Ascending aorta (tissue), 2 donors: ENCODE measurements at regions not wholly inside any gene's neighbourhood (a gene's known extent, or its start where the extent isn't known, plus 50 kb on each side); places are given as distances from the start of the nearest gene placed in this dataset.

Experiments used
- DNase-seq, 2 donors: peaks; one replicate each; pipeline ENCODE4 v3.0.0-alpha.2; 2019; ENCODE audit warnings: low spot score in 2 of 2
- H3K27ac ChIP-seq, 2 donors: fragments of 200-600 bp; sonication (generic); one replicate each; pipeline ENCODE4 v1.5.1; 2016 to 2017; ENCODE audit warnings: mild to moderate bottlenecking in 1 of 2
- H3K27me3 ChIP-seq: fragments of 200-600 bp; sonication (generic); one replicate; pipeline ENCODE4 v1.5.1; 2017
- H3K36me3 ChIP-seq, 2 donors: fragments of 200-600 bp; sonication (generic); one replicate each; pipeline ENCODE4 v1.5.1; 2016
- H3K4me1 ChIP-seq, 2 donors: fragments of 200-600 bp; sonication (generic); one replicate each; pipeline ENCODE4 v1.5.1; 2016 to 2017; ENCODE audit warnings: mild to moderate bottlenecking in 1 of 2
- H3K4me3 ChIP-seq, 2 donors: fragments of 200-600 bp; sonication (generic); one replicate each; pipeline ENCODE4 v1.5.1; 2016 to 2017; ENCODE audit warnings: mild to moderate bottlenecking in 1 of 2
- H3K9me3 ChIP-seq, 2 donors: fragments of 200-600 bp; sonication (generic); one replicate each; pipeline ENCODE4 v1.5.1; 2016
- intact Hi-C: fragments of 100-400 bp; cut with DNase I; formaldehyde crosslinking; loops from one replicate; pipeline ENCODE4 v1.15.1; 2023
- TF ChIP-seq, protein P1 (sequence below), 3 experiments: fragments of 200-600 bp in 2 of 3; fragments of 450-650 bp in 1 of 3; sonication (generic) in 2 of 3; IDR thresholded peaks; one replicate each; pipeline ENCODE4 v1.5.1; 2016 to 2019; ENCODE audit warnings: antibody characterized with exemption in 3 of 3, mild to moderate bottlenecking in 1 of 3, moderate library complexity in 1 of 3

DNA sequence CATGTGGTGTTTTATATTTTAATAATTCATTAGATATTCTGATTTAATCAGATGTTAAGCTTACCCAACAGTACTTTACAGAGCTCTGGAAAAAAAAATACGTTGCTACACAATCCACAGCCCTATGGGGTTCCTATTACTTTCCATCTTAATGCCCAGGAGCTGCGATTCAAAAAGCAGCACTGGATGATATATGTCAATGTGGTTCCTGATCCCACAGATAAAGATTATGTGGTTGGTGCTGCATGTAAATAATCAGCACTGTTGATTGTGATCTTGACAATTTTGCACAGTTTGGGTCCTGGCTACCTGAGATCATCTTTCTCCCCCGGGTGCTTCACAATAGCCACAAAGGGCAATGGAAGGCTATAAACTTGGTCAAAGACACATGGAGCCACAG, 72.7 kb upstream of the DCLK2 start:
- Histone ChIP-seq H3K4me1 (peaks cover 9 to 40% of the 10 kb centered on the region in 2 donors), H3K27me3 (no peaks in the 10 kb centered on the region), H3K9me3 (no peaks in the 10 kb centered on the region), H3K4me3 (no peak overlapping the region), H3K27ac (peak overlapping the region; percentile 65 to 69), H3K36me3 (no peaks in the 10 kb centered on the region)
- intact Hi-C loops = loop anchor here (5.0 kb wide), 1 partner anchor 1563 kb away; the partner anchor contains the start of gene NR3C2
- TF ChIP-seq, protein P1, sequence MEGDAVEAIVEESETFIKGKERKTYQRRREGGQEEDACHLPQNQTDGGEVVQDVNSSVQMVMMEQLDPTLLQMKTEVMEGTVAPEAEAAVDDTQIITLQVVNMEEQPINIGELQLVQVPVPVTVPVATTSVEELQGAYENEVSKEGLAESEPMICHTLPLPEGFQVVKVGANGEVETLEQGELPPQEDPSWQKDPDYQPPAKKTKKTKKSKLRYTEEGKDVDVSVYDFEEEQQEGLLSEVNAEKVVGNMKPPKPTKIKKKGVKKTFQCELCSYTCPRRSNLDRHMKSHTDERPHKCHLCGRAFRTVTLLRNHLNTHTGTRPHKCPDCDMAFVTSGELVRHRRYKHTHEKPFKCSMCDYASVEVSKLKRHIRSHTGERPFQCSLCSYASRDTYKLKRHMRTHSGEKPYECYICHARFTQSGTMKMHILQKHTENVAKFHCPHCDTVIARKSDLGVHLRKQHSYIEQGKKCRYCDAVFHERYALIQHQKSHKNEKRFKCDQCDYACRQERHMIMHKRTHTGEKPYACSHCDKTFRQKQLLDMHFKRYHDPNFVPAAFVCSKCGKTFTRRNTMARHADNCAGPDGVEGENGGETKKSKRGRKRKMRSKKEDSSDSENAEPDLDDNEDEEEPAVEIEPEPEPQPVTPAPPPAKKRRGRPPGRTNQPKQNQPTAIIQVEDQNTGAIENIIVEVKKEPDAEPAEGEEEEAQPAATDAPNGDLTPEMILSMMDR (IDR thresholded peaks at IDR 0.05) = no peak
- DNase-seq = no peak

DNA sequence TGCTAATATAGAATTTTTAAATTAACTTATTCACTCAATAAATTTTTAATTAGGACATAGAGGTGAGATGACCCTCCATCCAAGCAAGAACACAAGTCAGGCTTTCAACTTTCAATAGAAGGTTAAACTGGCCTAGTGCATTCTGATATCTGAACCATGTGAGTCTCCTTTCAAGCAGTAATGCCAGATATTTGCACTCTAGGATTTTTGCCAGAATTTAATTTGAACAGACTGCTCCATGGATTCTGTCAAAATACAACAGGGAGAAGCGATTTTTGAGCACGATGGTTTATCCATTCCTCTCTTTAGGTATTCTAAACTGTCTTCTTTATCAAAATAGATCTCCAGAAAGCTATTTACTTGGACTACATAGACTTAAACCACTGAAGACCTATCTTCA, 72.0 kb upstream of the DCLK2 start:
- H3K27me3 ChIP-seq = no peaks in the 10 kb centered on the region
- no peaks in the 10 kb centered on the region for H3K9me3 ChIP-seq
- no peaks in the 10 kb centered on the region for H3K36me3 ChIP-seq
- H3K4me1 ChIP-seq = peaks cover 9 to 40% of the 10 kb centered on the region in 2 donors
- H3K27ac ChIP-seq = peak overlapping the region; percentile 65 to 69
- DNase-seq = no peak
- intact Hi-C loops = loop anchor here (5.0 kb wide), 1 partner anchor 1564 kb away; the partner anchor contains the start of gene NR3C2
- TF ChIP-seq, protein P1 (IDR thresholded peaks at IDR 0.05) = no peak
- no peak overlapping the region for H3K4me3 ChIP-seq

DNA sequence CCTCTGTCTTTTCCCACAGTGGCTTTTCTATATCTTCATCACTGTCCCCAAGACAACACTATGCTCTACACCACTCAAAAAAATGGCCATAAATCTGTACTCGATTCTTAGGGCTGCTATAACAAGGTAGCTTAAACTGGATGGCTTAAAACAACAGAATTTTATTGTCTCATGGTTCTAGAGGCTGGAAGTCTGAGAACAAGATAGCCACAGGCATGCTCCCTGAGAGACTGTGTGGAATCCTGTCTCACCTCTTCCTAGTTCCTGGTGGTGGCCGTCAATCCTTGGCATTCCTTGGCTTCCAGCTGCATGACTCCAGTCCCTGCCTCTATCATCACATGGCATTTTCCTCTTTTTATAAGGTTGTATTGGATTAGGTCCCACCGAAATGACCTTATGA, 70.7 kb upstream of the DCLK2 start:
- peak overlapping the region; percentile 65 to 69 for H3K27ac ChIP-seq
- no peak for DNase-seq
- peaks cover 9 to 40% of the 10 kb centered on the region in 2 donors for H3K4me1 ChIP-seq
- H3K36me3 ChIP-seq = no peaks in the 10 kb centered on the region
- H3K4me3 ChIP-seq = no peak overlapping the region
- no peaks in the 10 kb centered on the region for H3K27me3 ChIP-seq
- TF ChIP-seq, protein P1 (IDR thresholded peaks at IDR 0.05) = no peak
- intact Hi-C loops = loop anchor here (5.0 kb wide), 1 partner anchor 1565 kb away; the partner anchor contains the start of gene NR3C2
- no peaks in the 10 kb centered on the region for H3K9me3 ChIP-seq

DNA sequence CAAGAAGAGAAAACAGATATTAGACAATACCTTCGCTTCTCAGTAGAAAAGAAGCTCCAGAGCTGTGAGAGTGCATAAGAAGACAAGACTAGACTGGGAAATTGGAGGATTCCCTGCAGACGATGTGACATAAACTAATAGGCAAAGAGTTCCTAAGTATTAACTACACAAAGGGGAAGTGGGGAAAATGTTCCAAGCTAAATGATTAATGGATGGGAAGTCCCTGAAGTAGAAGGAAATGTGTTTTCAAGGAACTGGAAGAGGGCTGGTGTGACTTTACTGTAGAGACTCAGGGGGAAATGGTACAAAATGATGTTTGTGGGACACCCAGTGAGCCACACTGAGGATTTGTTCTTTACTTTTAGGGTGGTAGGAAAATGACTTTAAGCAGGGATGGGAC, 69.7 kb upstream of the DCLK2 start:
- Histone ChIP-seq H3K27me3 (no peaks in the 10 kb centered on the region), H3K27ac (no peak overlapping the region), H3K9me3 (no peaks in the 10 kb centered on the region), H3K4me3 (no peak overlapping the region), H3K4me1 (peaks cover 9 to 34% of the 10 kb centered on the region in 2 donors), H3K36me3 (no peaks in the 10 kb centered on the region)
- intact Hi-C loops = loop anchor here (5.0 kb wide), 1 partner anchor 1566 kb away; the partner anchor contains the start of gene NR3C2
- TF ChIP-seq, protein P1 (IDR thresholded peaks at IDR 0.05) = no peak
- DNase-seq = no peak

DNA sequence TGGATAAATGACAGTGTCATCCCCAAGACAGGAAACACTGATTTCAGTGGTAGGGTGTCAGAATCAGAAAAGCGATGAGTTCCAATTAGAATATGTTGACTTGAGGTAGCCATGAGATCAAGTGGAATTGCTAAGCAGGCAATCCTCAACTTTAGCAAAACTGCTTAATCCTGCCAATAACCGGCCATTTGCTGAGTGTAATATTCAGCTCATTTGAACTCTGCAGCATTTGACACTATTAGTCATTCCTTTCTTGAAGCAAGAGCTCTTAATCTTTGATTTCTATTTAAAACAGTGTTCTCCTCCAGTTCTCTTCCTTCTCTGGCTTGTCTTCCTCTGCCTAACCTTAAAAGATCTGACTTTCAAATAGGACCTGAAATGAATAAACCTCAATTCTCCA, 68.7 kb upstream of the DCLK2 start:
- no peaks in the 10 kb centered on the region for H3K9me3 ChIP-seq
- peaks cover 9 to 26% of the 10 kb centered on the region in 2 donors for H3K4me1 ChIP-seq
- no peak for DNase-seq
- H3K4me3 ChIP-seq = no peak overlapping the region
- intact Hi-C loops = loop anchor here (5.0 kb wide), 1 partner anchor 1567 kb away; the partner anchor contains the start of gene NR3C2
- no peak overlapping the region for H3K27ac ChIP-seq
- TF ChIP-seq, protein P1 (IDR thresholded peaks at IDR 0.05) = no peak
- H3K36me3 ChIP-seq = no peaks in the 10 kb centered on the region
- H3K27me3 ChIP-seq = no peaks in the 10 kb centered on the region
